Naive thymus-derived CD4-positive, alpha-beta T cell (primary cell): ENCODE measurements at regions not wholly inside any gene's neighbourhood (a gene's known extent, or its start where the extent isn't known, plus 50 kb on each side); places are given as distances from the start of the nearest gene placed in this dataset.

Experiments used
- ATAC-seq: fragments of 150-1000 bp; cut with Tn5 transposase; 2 replicates; pipeline ENCODE4 v1.10.0; 2021; ENCODE audit warnings: mild to moderate bottlenecking, moderate library complexity
- CTCF ChIA-PET: fragments of 350-600 bp; sonication (Branson Sonifier 250); formaldehyde crosslinking; loops from one replicate; lab custom pipeline; 2021; ENCODE audit warnings: antibody characterized with exemption; lab: Charles Lee
- POLR2A ChIA-PET: fragments of 350-600 bp; sonication (Branson Sonifier 250); formaldehyde crosslinking; loops from one replicate; lab custom pipeline; 2021; ENCODE audit warnings: antibody characterized with exemption, inconsistent platforms; lab: Charles Lee
- DNase-seq, 9 donors: peaks; one replicate each; pipeline versions ENCODE4 v3.0.0 to v3.0.0-alpha.2; 2020 to 2022; ENCODE audit warnings: mixed read lengths in 1 of 9
- H3K27ac ChIP-seq: one replicate; pipeline ENCODE4 v1.7.0; 2013; ENCODE audit warnings: mild to moderate bottlenecking, low read depth, low read length, moderate library complexity
- H3K27me3 ChIP-seq, 2 donors: one replicate each; pipeline ENCODE4 v1.7.0; 2013; ENCODE audit warnings: low read length in 2 of 2, mild to moderate bottlenecking in 2 of 2, moderate library complexity in 2 of 2; ENCODE audit not compliant: control insufficient read depth in 2 of 2, insufficient read depth in 2 of 2
- H3K36me3 ChIP-seq, 3 experiments: 1 replicate in 2 of 3; 2 replicates in 1 of 3; pipeline ENCODE4 v1.7.0; 2013; ENCODE audit warnings: low read length in 3 of 3, mild to moderate bottlenecking in 3 of 3, moderate library complexity in 1 of 3; ENCODE audit not compliant: insufficient read depth in 3 of 3, control insufficient read depth in 2 of 3
- H3K4me1 ChIP-seq, 2 donors: one replicate each; pipeline ENCODE4 v1.7.0; 2013; ENCODE audit warnings: low read length in 2 of 2, mild to moderate bottlenecking in 2 of 2, moderate library complexity in 1 of 2; ENCODE audit not compliant: control insufficient read depth in 2 of 2, insufficient read depth in 2 of 2
- H3K4me3 ChIP-seq: 2 replicates; pipeline ENCODE4 v1.7.0; 2013; ENCODE audit warnings: mild to moderate bottlenecking, low read length
- H3K9me3 ChIP-seq, 3 experiments: 1 replicate in 2 of 3; 2 replicates in 1 of 3; pipeline ENCODE4 v1.7.0; 2013; ENCODE audit warnings: low read length in 3 of 3; ENCODE audit not compliant: control insufficient read depth in 2 of 3
- H3K27ac Mint-ChIP-seq, 9 donors: one replicate each; pipeline ENCODE4 v1.8.0; 2020 to 2022; ENCODE audit warnings: mixed read lengths in 9 of 9, mild to moderate bottlenecking in 8 of 9, moderate library complexity in 5 of 9, inconsistent platforms in 2 of 9
- H3K27me3 Mint-ChIP-seq, 5 donors: one replicate each; pipeline ENCODE4 v1.8.0; 2021 to 2022; ENCODE audit warnings: mixed read lengths in 5 of 5, mild to moderate bottlenecking in 1 of 5
- H3K36me3 Mint-ChIP-seq, 5 donors: one replicate each; pipeline ENCODE4 v1.8.0; 2020 to 2022; ENCODE audit warnings: mixed read lengths in 5 of 5, mild to moderate bottlenecking in 3 of 5, inconsistent platforms in 1 of 5
- H3K4me1 Mint-ChIP-seq, 7 donors: one replicate each; pipeline ENCODE4 v1.8.0; 2020 to 2022; ENCODE audit warnings: mixed read lengths in 7 of 7, mild to moderate bottlenecking in 3 of 7, inconsistent platforms in 1 of 7
- H3K4me3 Mint-ChIP-seq, 10 donors: one replicate each; pipeline ENCODE4 v1.8.0; 2020 to 2022; ENCODE audit warnings: mild to moderate bottlenecking in 10 of 10, mixed read lengths in 10 of 10, moderate library complexity in 6 of 10, inconsistent platforms in 2 of 10
- H3K9me3 Mint-ChIP-seq, 11 donors: one replicate each; pipeline ENCODE4 v1.8.0; 2020 to 2022; ENCODE audit warnings: mixed read lengths in 11 of 11, mild to moderate bottlenecking in 4 of 11, inconsistent platforms in 1 of 11, moderate library complexity in 1 of 11
- intact Hi-C, 2 donors: fragments of 100-400 bp; cut with micrococcal nuclease; formaldehyde crosslinking; loops; one replicate each; pipeline ENCODE4 v1.15.1; 2023

GRCh38 chrX:17923546-17923945, 62.4 kb upstream of the RAI2 start:
- intact Hi-C loops, result no loop called here
- DNase-seq, result no peak
- ChIA-PET POLR2A (no interaction called here), CTCF (interaction anchor here (0.8 kb wide), 1 partner anchor 21 kb away, joined by 4 read pairs; no protein-coding TSS in a partner anchor)
- peaks cover 0 to 8% (median 0%) of the 10 kb centered on the region in 5 donors for H3K36me3 Mint-ChIP-seq
- no peak overlapping the region for H3K27ac ChIP-seq
- no peak overlapping the region for H3K4me3 ChIP-seq
- H3K4me1 Mint-ChIP-seq, result peaks cover 0 to 10% (median 0%) of the 10 kb centered on the region in 7 donors
- H3K9me3 Mint-ChIP-seq, result peaks cover 0 to 9% (median 6%) of the 10 kb centered on the region in 11 donors
- no peaks in the 10 kb centered on the region for H3K9me3 ChIP-seq
- no peaks in the 10 kb centered on the region for H3K4me1 ChIP-seq
- H3K27me3 ChIP-seq, result no peaks in the 10 kb centered on the region
- no peaks in the 10 kb centered on the region for H3K36me3 ChIP-seq
- ATAC-seq, result peak; percentile 12
- peaks cover 0 to 4% (median 0%) of the 10 kb centered on the region in 5 donors for H3K27me3 Mint-ChIP-seq
- no peak overlapping the region for H3K4me3 Mint-ChIP-seq
- H3K27ac Mint-ChIP-seq, result no peak overlapping the region

GRCh38 chrX:17922303-17922702, 61.2 kb upstream of the RAI2 start:
- no peaks in the 10 kb centered on the region for H3K27me3 ChIP-seq
- peaks cover 0 to 10% (median 0%) of the 10 kb centered on the region in 7 donors for H3K4me1 Mint-ChIP-seq
- H3K4me1 ChIP-seq, result no peaks in the 10 kb centered on the region
- CTCF ChIA-PET, result no interaction called here
- POLR2A ChIA-PET, result no interaction called here
- no peaks in the 10 kb centered on the region for H3K9me3 ChIP-seq
- H3K4me3 ChIP-seq, result no peak overlapping the region
- peaks cover 0 to 9% (median 6%) of the 10 kb centered on the region in 11 donors for H3K9me3 Mint-ChIP-seq
- no peak overlapping the region for H3K27ac ChIP-seq
- H3K36me3 Mint-ChIP-seq, result peaks cover 0 to 8% (median 0%) of the 10 kb centered on the region in 5 donors
- H3K4me3 Mint-ChIP-seq, result no peak overlapping the region
- H3K36me3 ChIP-seq, result no peaks in the 10 kb centered on the region
- no peak for DNase-seq
- intact Hi-C loops, result no loop called here
- ATAC-seq, result no peak
- H3K27ac Mint-ChIP-seq, result no peak overlapping the region
- H3K27me3 Mint-ChIP-seq, result peaks cover 0 to 4% (median 0%) of the 10 kb centered on the region in 5 donors

- H3K27me3 Mint-ChIP-seq, result no peaks in the 10 kb centered on the region
- H3K27ac ChIP-seq, result no peak overlapping the region
- H3K4me3 Mint-ChIP-seq, result no peak overlapping the region
- no peaks in the 10 kb centered on the region for H3K4me1 ChIP-seq
- peaks cover 0 to 10% (median 0%) of the 10 kb centered on the region in 7 donors for H3K4me1 Mint-ChIP-seq
- no peak for ATAC-seq
- H3K4me3 ChIP-seq, result no peak overlapping the region
- POLR2A ChIA-PET, result no interaction called here
- DNase-seq, result no peak
- no peaks in the 10 kb centered on the region for H3K36me3 Mint-ChIP-seq
- CTCF ChIA-PET, result no interaction called here
- H3K27ac Mint-ChIP-seq, result no peak overlapping the region
- H3K36me3 ChIP-seq, result no peaks in the 10 kb centered on the region
- H3K9me3 Mint-ChIP-seq, result peaks cover 0 to 3% (median 0%) of the 10 kb centered on the region in 11 donors
- intact Hi-C loops, result no loop called here
- H3K9me3 ChIP-seq, result no peaks in the 10 kb centered on the region
- no peaks in the 10 kb centered on the region for H3K27me3 ChIP-seq
These were observed 58.9 kb upstream of the RAI2 start for GRCh38 chrX:17919896-17920446.

- Mint-ChIP-seq H3K4me1 (peaks cover 0 to 4% (median 0%) of the 10 kb centered on the region in 7 donors), H3K27ac (no peak overlapping the region), H3K4me3 (no peak overlapping the region), H3K36me3 (no peaks in the 10 kb centered on the region), H3K27me3 (no peaks in the 10 kb centered on the region), H3K9me3 (no peaks in the 10 kb centered on the region)
- Histone ChIP-seq H3K4me3 (no peak overlapping the region), H3K36me3 (no peaks in the 10 kb centered on the region), H3K27me3 (no peaks in the 10 kb centered on the region), H3K9me3 (no peaks in the 10 kb centered on the region), H3K4me1 (no peaks in the 10 kb centered on the region), H3K27ac (no peak overlapping the region)
- CTCF ChIA-PET, result no interaction called here
- intact Hi-C loops, result no loop called here
- DNase-seq (no peak), ATAC-seq (no peak)
- POLR2A ChIA-PET, result no interaction called here
These were observed 57.0 kb upstream of the RAI2 start for GRCh38 chrX:17917945-17918577.

- no peak for ATAC-seq
- no peaks in the 10 kb centered on the region for H3K9me3 ChIP-seq
- no peak for DNase-seq
- Mint-ChIP-seq H3K27ac (no peak overlapping the region), H3K27me3 (peaks cover 0 to 3% (median 0%) of the 10 kb centered on the region in 5 donors), H3K9me3 (peaks cover 0 to 9% (median 0%) of the 10 kb centered on the region in 11 donors), H3K4me3 (no peak overlapping the region), H3K36me3 (no peaks in the 10 kb centered on the region), H3K4me1 (peaks cover 0 to 7% (median 5%) of the 10 kb centered on the region in 7 donors)
- no peak overlapping the region for H3K4me3 ChIP-seq
- intact Hi-C loops, result no loop called here
- no peaks in the 10 kb centered on the region for H3K36me3 ChIP-seq
- POLR2A ChIA-PET, result no interaction called here
- no peaks in the 10 kb centered on the region for H3K4me1 ChIP-seq
- no peaks in the 10 kb centered on the region for H3K27me3 ChIP-seq
- CTCF ChIA-PET, result no interaction called here
- no peak overlapping the region for H3K27ac ChIP-seq
These were observed 52.7 kb upstream of the RAI2 start for GRCh38 chrX:17913801-17914200.
